Mesothelial cell of epicardium (in vitro differentiated cells): ENCODE measurements at regions not wholly inside any gene's neighbourhood (a gene's known extent, or its start where the extent isn't known, plus 50 kb on each side); places are given as distances from the start of the nearest gene placed in this dataset.
A peak's percentile ranks its signal among the peaks of the same experiment; 100 is the strongest.

Experiments used
- DNase-seq, 2 experiments: peaks; one replicate each; pipeline ENCODE4 v3.0.0; 2021; ENCODE audit warnings: low spot score in 2 of 2; ENCODE audit not compliant: unreplicated experiment in 2 of 2
- H3K27ac Mint-ChIP-seq: 2 replicates; pipeline ENCODE4 v1.8.0; 2021; ENCODE audit warnings: mixed read lengths
- H3K27me3 Mint-ChIP-seq: 2 replicates; pipeline ENCODE4 v1.8.0; 2021; ENCODE audit warnings: low read depth, mixed read lengths
- H3K36me3 Mint-ChIP-seq: 2 replicates; pipeline ENCODE4 v1.8.0; 2021; ENCODE audit warnings: mixed read lengths
- H3K4me1 Mint-ChIP-seq: 2 replicates; pipeline ENCODE4 v1.8.0; 2021; ENCODE audit warnings: mixed read lengths
- H3K4me3 Mint-ChIP-seq: 2 replicates; pipeline ENCODE4 v1.8.0; 2021; ENCODE audit warnings: mild to moderate bottlenecking, moderate library complexity, mixed read lengths
- H3K9me3 Mint-ChIP-seq: 2 replicates; pipeline ENCODE4 v1.8.0; 2021; ENCODE audit warnings: mixed read lengths
- CTCF ChIP-seq: fragments of 200-600 bp; sonication (generic); IDR thresholded peaks from one replicate; pipeline ENCODE4 v1.5.0; 2021; ENCODE audit warnings: antibody characterized with exemption; ENCODE audit not compliant: unreplicated experiment

GRCh38 chr12:114186241-114187002 is 219.5 kb downstream of the TBX5 start:
- TF ChIP-seq CTCF: no peak
- H3K4me1 Mint-ChIP-seq: peaks cover 5% of the 10 kb centered on the region
- H3K27me3 Mint-ChIP-seq: peaks cover 68% of the 10 kb centered on the region
- no peak overlapping the region for H3K27ac Mint-ChIP-seq
- H3K9me3 Mint-ChIP-seq: peaks cover 9% of the 10 kb centered on the region
- H3K4me3 Mint-ChIP-seq: no peak overlapping the region
- no peak for DNase-seq
- no peaks in the 10 kb centered on the region for H3K36me3 Mint-ChIP-seq

GRCh38 chr12:114185036-114185435 is 218.9 kb upstream of the RBM19 start:
- H3K27ac Mint-ChIP-seq: no peak overlapping the region
- no peak for TF ChIP-seq CTCF
- DNase-seq: no peak
- no peaks in the 10 kb centered on the region for H3K36me3 Mint-ChIP-seq
- peaks cover 72% of the 10 kb centered on the region for H3K27me3 Mint-ChIP-seq
- peaks cover 5% of the 10 kb centered on the region for H3K4me1 Mint-ChIP-seq
- peaks cover 4% of the 10 kb centered on the region for H3K9me3 Mint-ChIP-seq
- H3K4me3 Mint-ChIP-seq: no peak overlapping the region

- no peaks in the 10 kb centered on the region for H3K36me3 Mint-ChIP-seq
- TF ChIP-seq CTCF: no peak
These were observed 208.2 kb upstream of the RBM19 start for GRCh38 chr12:114174326-114174725.

DNA sequence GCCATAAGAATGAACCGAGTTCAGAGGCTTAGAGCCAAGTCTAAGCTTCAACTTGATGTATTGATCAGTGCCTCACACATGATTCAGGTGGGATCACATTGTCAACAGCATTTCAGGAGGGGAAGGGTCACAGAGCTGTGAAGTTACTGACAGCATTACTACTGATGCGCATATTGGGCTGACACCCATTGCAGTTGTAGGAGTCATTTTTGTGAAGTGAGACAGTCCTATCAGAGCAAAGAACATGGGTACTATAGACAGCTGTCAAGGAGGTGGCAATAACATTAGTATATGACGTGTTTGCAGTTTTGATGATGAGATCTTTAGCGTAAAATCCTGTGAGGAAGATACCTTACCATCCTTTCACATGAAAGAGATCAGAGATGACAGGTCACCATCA is 206.0 kb upstream of the RBM19 start:
- no peak for TF ChIP-seq CTCF
- Mint-ChIP-seq H3K4me1 (peaks cover 6% of the 10 kb centered on the region), H3K27ac (no peak overlapping the region), H3K36me3 (no peaks in the 10 kb centered on the region), H3K27me3 (peaks cover 46% of the 10 kb centered on the region), H3K9me3 (no peaks in the 10 kb centered on the region), H3K4me3 (no peak overlapping the region)
- no peak for DNase-seq

More at GRCh38 chr12:114174326-114174725, 208.2 kb upstream of the RBM19 start:
- Mint-ChIP-seq H3K4me1 (no peaks in the 10 kb centered on the region), H3K9me3 (no peaks in the 10 kb centered on the region), H3K4me3 (no peak overlapping the region), H3K27me3 (peaks cover 42% of the 10 kb centered on the region), H3K27ac (no peak overlapping the region)
- DNase-seq: no peak

GRCh38 chr12:114168061-114168460 is 201.9 kb upstream of the RBM19 start:
- Mint-ChIP-seq H3K27ac (no peak overlapping the region), H3K27me3 (peaks cover 74% of the 10 kb centered on the region), H3K9me3 (no peaks in the 10 kb centered on the region), H3K36me3 (no peaks in the 10 kb centered on the region), H3K4me1 (peaks cover 6% of the 10 kb centered on the region), H3K4me3 (no peak overlapping the region)
- no peak for TF ChIP-seq CTCF
- DNase-seq: no peak

GRCh38 chr12:114167431-114167830 is 201.3 kb upstream of the RBM19 start:
- Mint-ChIP-seq H3K36me3 (no peaks in the 10 kb centered on the region), H3K27ac (peak overlapping the region; percentile 9), H3K27me3 (peaks cover 79% of the 10 kb centered on the region), H3K4me1 (peaks cover 6% of the 10 kb centered on the region), H3K9me3 (no peaks in the 10 kb centered on the region), H3K4me3 (no peak overlapping the region)
- TF ChIP-seq CTCF: no peak
- DNase-seq: no peak
